ENCODE measurements at regions not wholly inside any gene's neighbourhood (a gene's known extent, or its start where the extent isn't known, plus 50 kb on each side); places are given as distances from the start of the nearest gene placed in this dataset.

DNA sequence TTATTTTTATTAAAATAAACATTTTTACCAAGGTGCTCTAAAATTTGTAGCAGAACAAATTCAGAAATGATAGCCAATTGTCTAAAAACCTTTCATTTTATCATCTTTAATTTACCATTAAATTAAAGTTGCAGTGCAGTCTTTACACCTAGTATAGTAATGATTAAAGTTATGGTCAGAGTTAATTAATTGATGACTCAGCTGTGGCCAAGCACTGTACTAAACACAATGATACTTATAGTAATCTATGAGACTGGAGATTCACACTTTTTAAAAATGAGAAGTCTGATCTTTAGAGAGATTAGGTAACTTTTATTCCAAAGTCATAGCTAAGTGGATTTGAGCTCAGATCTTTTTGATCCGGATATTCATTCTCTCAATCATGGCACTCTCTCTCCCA is 621.1 kb upstream of the MEF2C start:
- no peak for TF ChIP-seq POLR2A (IDR thresholded peaks at IDR 0.05)
- TF ChIP-seq, protein P1, sequence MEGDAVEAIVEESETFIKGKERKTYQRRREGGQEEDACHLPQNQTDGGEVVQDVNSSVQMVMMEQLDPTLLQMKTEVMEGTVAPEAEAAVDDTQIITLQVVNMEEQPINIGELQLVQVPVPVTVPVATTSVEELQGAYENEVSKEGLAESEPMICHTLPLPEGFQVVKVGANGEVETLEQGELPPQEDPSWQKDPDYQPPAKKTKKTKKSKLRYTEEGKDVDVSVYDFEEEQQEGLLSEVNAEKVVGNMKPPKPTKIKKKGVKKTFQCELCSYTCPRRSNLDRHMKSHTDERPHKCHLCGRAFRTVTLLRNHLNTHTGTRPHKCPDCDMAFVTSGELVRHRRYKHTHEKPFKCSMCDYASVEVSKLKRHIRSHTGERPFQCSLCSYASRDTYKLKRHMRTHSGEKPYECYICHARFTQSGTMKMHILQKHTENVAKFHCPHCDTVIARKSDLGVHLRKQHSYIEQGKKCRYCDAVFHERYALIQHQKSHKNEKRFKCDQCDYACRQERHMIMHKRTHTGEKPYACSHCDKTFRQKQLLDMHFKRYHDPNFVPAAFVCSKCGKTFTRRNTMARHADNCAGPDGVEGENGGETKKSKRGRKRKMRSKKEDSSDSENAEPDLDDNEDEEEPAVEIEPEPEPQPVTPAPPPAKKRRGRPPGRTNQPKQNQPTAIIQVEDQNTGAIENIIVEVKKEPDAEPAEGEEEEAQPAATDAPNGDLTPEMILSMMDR (IDR thresholded peaks at IDR 0.05): no peak
- no peak overlapping the region for H3K4me3 ChIP-seq (ENCODE audit: low read depth, poor library complexity, severe bottlenecking)
- intact Hi-C loops (cut with DNase I; ENCODE audit: low total_unique reads): no loop called here
- DNase-seq (ENCODE audit: low spot score in 2 of 2): no peak
- 88 to 96% methylated on average over 1 of the region's 1 CpG for WGBS, 2 donors

DNA sequence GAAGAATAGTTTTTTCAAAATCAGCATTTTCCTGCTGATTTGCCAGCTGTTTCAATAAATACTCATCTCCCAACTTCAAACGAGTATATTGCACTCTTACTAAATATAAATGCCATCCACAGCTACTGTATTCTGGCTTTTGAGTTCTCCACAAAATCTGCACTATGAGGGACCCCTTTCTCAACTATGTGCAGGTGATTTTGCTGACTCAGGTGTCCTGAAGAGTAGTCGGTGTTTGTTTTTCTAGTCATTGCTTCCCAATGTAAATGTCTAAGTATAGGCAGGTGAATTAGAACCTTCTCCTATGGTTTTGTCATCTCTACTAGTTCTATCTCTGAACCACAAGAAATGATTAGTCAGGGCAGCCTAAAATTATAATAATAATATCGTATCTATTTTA is 616.8 kb upstream of the MEF2C start:
- H3K4me3 ChIP-seq (ENCODE audit: low read depth, poor library complexity, severe bottlenecking): no peak overlapping the region
- TF ChIP-seq, protein P1 (IDR thresholded peaks at IDR 0.05): no peak
- TF ChIP-seq POLR2A (IDR thresholded peaks at IDR 0.05): no peak

DNA sequence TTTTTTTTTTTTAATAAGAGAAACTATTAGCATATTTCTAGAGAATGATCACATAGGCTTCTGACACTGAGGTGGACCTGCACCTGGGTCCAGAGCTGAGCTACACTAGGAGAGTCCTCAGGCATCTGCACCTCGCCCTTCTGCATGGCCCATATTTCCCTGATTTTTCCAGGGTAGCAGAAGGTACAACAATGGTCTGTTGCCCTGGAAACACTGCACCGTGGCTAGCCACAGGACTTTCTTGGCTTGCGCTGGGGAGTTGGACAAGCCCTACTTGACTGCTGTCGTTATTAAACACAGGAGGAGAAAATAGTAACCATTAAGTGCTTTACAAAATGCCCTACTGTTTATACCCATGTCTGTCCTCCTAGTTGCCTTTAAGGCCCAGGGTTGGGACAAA is 615.7 kb upstream of the MEF2C start:
- 78 to 88% methylated on average over 4 of the region's 4 CpGs for WGBS, 2 donors
- TF ChIP-seq, protein P1 (IDR thresholded peaks at IDR 0.05): no peak
- no peak for TF ChIP-seq POLR2A (IDR thresholded peaks at IDR 0.05)
- no peak for DNase-seq (ENCODE audit: low spot score in 2 of 2)
- intact Hi-C loops (cut with DNase I; ENCODE audit: low total_unique reads): no loop called here
- no peak overlapping the region for H3K4me3 ChIP-seq (ENCODE audit: low read depth, poor library complexity, severe bottlenecking)

More for the DNA sequence above, 616.8 kb upstream of the MEF2C start:
- DNase-seq (ENCODE audit: low spot score in 2 of 2): no peak
- intact Hi-C loops (cut with DNase I; ENCODE audit: low total_unique reads): no loop called here
- 76% methylated on average over 3 of the region's 3 CpGs for WGBS, 2 donors

DNA sequence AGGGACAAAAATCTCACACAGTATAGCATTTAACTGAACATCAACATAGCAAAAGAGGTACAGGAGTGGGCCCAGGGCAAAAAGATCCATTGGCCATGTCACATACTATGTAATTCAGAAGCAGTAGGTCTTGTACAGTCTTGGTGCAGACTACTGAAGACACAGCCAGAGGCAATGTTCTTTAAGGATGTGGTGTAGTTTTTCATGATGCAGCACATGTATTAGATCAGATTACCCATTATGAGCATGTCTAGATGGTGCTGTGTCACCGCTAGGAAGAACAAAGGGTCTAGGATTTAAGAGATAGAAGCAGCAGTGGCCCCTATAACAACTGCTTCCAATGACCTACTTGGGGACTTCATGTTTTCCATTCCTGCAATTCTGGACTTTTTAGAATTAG is 610.4 kb upstream of the MEF2C start:
- WGBS, 2 donors: 76 to 81% methylated on average over 1 of the region's 1 CpG
- no peak for DNase-seq (ENCODE audit: low spot score in 2 of 2)
- no peak for TF ChIP-seq POLR2A (IDR thresholded peaks at IDR 0.05)
- TF ChIP-seq, protein P1 (IDR thresholded peaks at IDR 0.05): no peak
- intact Hi-C loops (cut with DNase I; ENCODE audit: low total_unique reads): no loop called here
- no peak overlapping the region for H3K4me3 ChIP-seq (ENCODE audit: low read depth, poor library complexity, severe bottlenecking)

DNA sequence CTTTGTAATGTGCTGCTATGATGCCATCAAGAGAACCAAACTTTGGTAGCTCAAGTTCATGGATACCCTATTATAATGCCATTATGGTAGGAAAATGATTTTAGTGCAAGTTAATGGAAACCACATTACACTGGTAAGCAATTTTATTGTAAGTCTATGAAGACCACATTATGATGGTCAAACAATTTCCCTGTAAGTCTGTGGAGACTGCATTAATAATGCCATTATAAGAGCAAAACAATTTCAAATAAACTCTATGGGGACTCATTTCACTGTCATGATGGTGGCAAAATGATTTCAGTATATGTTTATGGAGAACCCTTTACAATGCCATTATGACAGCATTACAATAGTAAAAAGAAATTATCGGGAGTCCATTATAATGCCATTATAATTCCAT is 602.0 kb upstream of the MEF2C start:
- no peak overlapping the region for H3K4me3 ChIP-seq (ENCODE audit: low read depth, poor library complexity, severe bottlenecking)
- 90 to 92% methylated on average over 1 of the region's 1 CpG for WGBS, 2 donors
- no peak for DNase-seq (ENCODE audit: low spot score in 2 of 2)
- TF ChIP-seq POLR2A (IDR thresholded peaks at IDR 0.05): no peak
- TF ChIP-seq, protein P1 (IDR thresholded peaks at IDR 0.05): no peak
- intact Hi-C loops (cut with DNase I; ENCODE audit: low total_unique reads): no loop called here

DNA sequence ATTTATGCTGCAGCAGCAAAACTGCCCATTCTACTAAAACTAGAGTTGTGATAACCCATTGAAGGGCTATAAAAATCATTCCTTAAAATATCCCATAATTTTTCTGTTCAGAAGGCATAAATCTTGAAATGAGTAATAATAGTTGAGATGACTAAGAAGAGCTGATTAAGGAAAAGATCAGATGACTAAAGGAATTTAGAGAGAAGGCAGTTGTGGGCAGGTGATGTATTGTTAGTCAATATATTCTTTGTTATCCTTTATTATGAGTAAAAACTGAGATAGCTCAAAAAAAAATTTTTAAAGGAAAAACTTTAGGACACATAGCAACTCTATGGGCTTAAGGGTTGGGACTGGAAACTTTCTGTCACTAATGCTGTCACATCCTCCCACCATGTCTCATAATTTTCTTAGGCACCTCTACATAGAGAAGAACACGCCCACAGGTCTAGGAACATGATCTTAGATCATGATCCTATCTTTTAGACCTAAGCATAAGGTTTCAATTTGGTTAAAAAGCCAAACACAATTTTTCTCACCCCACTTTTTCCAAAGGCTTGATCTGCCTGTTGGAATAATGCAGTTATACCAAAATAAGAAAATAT is 597.5 kb upstream of the MEF2C start:
- no peak overlapping the region for H3K4me3 ChIP-seq (ENCODE audit: low read depth, poor library complexity, severe bottlenecking)
- intact Hi-C loops (cut with DNase I; ENCODE audit: low total_unique reads): no loop called here
- 88 to 94% methylated on average over 1 of the region's 1 CpG for WGBS, 2 donors
- no peak for TF ChIP-seq POLR2A (IDR thresholded peaks at IDR 0.05)
- TF ChIP-seq, protein P1 (IDR thresholded peaks at IDR 0.05): no peak
- DNase-seq (ENCODE audit: low spot score in 2 of 2): no peak
